Breast epithelium (tissue), 3 donors: ENCODE measurements at regions not wholly inside any gene's neighbourhood (a gene's known extent, or its start where the extent isn't known, plus 50 kb on each side); places are given as distances from the start of the nearest gene placed in this dataset.

Experiments used
- CTCF ChIP-seq, 3 donors: fragments of 450-650 bp; IDR thresholded peaks; one replicate each; pipeline ENCODE4 v1.5.1; 2016 to 2017; ENCODE audit warnings: antibody characterized with exemption in 3 of 3, mild to moderate bottlenecking in 3 of 3, moderate library complexity in 3 of 3
- POLR2A ChIP-seq: fragments of 450-650 bp; IDR thresholded peaks from one replicate; pipeline ENCODE4 v1.6.1; 2016; ENCODE audit warnings: antibody characterized with exemption, mild to moderate bottlenecking, moderate library complexity

GRCh38 chr5:57033103-57033502 is 81.2 kb upstream of the MIER3 start:
- no peak for TF ChIP-seq CTCF (IDR thresholded peaks at IDR 0.05)
- no peak for TF ChIP-seq POLR2A
